NCI-H226 (cell line): ENCODE measurements at regions not wholly inside any gene's neighbourhood (a gene's known extent, or its start where the extent isn't known, plus 50 kb on each side); places are given as distances from the start of the nearest gene placed in this dataset.
"Not testable (repeated sequence)": the region's sequence is repeated elsewhere in the genome, so short reads cannot be mapped to it uniquely, and the experiment has no call there.

Source experiments
- DNase-seq: peaks from one replicate; pipeline ENCODE4 v3.0.0-alpha.2; 2015

DNA sequence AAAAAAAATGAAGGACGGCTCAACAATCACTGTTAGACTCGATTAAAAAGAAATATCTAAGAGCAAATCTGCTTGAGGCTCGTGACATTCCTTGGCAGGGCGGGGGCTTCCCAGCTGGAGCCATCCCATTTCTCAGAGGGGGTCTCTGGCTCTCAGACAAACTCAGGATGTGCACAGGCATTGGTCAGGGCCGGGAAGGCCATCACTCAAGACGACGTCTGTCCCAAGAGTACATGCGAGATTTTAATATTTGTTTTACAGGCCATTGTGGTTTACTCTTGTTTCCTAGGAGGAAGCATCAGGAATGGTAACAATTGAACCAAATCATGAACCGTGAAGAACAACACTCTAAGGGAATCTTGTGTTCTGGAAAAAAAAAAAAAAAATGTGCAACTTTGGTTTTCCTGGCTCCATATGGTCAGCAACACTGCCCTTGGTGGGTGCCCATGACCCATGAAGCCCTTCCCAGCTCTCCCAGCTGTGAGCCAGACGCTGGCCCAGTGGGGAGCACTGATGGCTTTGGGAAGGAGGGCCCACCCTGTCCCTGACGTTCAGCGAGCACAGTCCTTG, 5454.6 kb upstream of the TPTE start:
- not testable (repeated sequence) for DNase-seq

DNA sequence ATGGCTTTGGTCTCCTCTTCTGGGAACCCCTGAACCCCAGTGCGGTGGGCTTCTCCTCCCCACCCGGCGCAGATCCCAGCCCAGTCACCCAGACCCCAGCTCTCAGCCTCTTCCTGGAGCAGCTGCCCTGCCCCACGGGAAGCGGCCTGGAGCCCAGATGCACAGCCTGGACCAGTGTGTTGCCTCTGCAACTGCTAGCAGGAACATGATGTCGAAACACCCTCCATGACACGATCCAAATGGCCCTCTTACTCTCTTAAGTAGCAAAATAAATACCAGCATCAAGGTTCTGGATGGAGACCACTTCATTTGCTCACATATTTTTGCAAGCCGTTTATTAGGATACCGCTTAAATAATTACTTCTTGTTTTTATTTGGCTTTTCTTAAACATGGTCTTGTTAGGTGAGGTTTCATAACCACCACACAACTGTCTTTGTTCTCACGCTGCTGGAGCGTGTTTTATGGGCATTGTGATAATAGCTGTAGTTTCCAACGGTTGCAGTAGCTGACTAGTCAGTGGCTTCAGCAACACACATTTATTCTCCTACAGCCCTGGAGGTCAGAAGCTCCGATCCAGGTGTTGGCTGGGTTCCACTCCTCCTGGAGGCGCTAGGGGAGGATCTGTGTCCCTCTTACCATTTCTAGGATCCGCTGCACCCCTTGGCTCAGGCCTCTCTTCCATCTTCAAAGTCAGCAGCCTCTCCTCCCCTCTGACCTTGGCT, 5453.9 kb upstream of the TPTE start:
- not testable (repeated sequence) for DNase-seq

DNA sequence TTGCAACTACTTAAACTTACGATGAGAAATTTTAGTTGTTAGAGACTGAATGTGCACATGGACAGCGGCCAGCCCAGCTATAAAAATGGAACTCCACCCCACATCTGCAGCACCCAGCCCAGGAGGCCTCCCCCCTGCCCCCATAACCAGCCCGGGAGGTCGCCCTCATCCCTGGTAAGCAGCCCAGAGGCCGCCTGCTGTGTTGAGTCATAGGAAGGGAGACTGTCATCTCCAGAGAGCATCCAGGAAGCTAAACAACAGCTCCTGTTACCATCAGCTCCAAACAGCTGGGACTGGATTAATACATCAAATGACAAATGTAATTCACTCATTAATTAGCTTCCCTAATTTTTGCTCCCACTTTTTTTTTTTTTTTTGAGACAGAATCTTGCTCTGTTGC, 5452.7 kb upstream of the TPTE start:
- DNase-seq, result not testable (repeated sequence)

- not testable (repeated sequence) for DNase-seq
Observed at GRCh38 chr21:5071180-5071579, 5450.2 kb upstream of the TPTE start.

DNA sequence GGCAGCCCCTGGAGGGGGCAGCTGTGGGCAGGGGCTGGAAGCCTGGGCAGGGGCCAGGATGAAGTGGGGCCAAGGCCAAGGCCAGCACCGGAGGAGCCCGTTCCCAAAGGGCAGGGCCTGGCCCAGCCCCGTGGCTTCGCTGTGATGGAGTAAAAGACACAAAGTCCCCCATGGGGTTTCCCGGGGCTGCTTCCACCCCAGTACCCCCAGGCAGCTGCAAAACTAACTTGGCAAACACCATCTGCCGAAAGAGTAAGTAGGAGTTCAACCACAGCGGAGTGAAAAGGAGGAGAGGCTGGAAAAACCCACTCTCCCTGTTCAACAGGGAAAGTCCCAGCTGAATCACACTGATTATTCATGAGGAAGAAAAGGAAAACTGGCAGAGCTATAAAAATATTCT, 5444.5 kb upstream of the TPTE start:
- DNase-seq, result not testable (repeated sequence)

DNA sequence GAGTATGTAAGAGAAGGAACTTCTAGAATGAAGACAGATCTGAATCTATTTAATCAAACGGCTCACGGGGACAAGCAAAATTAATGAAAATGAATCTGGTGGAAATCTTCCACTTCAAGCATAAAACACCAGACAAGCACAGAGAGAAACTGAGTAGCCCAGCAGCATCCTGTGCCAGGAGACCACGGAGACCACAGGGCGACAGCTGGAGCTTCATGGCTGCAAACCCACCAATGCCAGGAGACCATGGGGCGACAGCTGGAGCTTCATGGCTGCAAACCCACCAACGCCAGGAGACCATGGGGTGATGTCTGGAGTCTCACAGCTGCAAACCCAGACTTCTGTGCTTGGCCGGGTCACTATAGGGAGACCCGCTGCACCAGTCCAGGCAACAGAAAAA, 5442.0 kb upstream of the TPTE start:
- DNase-seq, result not testable (repeated sequence)

DNA sequence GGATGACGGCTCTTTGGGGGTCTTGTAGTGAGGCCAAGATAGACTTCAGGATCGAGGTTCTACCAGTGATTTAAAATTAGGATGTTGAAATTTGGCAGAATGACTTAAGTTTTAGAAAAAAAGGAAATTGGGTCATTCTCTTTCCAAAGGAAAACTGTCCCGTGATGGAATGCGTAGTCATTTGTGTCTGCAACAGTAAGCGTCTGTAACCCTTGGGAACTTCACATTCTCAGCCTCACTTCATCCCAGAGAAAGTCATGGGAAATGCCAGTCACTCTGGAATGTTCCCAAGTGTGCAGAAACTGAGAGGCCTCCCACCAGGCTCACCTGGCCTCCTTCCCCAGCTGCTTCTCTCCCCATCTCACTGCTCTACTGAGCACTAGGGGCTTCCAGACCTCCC, 5441.4 kb upstream of the TPTE start:
- not testable (repeated sequence) for DNase-seq

DNA sequence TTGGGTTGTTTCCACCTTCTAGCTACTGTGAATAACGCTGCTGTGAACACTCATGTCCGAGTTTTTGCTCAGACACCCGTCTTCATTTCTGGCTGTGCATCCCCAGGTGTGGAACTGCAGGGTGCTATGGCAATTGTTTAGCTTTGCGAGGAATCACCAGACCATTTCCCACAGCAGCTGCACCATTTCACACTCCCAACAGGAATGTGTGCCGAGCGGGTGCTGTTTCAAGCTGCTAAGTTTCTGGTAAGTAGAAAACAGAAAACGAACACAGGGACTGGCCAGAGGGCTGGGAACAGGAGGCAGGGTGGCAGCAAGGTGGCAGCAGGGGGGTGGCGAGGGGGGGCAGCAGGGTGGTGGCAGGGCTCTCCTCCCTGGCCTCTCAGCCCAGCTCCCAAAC, 5437.1 kb upstream of the TPTE start:
- DNase-seq, result not testable (repeated sequence)

GRCh38 chr21:5085456-5085855, 5435.9 kb upstream of the TPTE start:
- not testable (repeated sequence) for DNase-seq

DNA sequence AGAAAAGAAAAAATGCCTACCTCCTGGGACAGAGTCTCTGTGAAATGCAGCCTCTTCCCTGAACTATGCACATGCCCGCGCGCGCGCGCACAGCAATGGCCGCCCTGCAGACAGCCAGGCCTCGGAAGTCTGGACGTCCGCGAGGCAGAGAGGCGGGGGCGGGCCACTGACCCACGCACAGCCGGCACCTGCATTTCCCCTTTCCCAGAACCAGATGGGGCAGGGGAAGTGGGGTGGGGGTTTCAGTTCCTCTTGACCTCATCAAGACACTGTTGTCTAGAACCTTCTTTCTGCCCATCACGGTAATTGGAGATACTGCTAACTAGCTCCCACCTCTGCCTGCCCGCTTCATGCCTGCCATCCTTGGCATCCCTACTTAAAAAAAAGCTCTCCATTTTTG, 5435.0 kb upstream of the TPTE start:
- DNase-seq, result not testable (repeated sequence)

GRCh38 chr21:5088820-5089219, 5432.6 kb upstream of the TPTE start:
- not testable (repeated sequence) for DNase-seq

- not testable (repeated sequence) for DNase-seq
Observed at GRCh38 chr21:5089399-5090089, 5431.8 kb upstream of the TPTE start.

DNA sequence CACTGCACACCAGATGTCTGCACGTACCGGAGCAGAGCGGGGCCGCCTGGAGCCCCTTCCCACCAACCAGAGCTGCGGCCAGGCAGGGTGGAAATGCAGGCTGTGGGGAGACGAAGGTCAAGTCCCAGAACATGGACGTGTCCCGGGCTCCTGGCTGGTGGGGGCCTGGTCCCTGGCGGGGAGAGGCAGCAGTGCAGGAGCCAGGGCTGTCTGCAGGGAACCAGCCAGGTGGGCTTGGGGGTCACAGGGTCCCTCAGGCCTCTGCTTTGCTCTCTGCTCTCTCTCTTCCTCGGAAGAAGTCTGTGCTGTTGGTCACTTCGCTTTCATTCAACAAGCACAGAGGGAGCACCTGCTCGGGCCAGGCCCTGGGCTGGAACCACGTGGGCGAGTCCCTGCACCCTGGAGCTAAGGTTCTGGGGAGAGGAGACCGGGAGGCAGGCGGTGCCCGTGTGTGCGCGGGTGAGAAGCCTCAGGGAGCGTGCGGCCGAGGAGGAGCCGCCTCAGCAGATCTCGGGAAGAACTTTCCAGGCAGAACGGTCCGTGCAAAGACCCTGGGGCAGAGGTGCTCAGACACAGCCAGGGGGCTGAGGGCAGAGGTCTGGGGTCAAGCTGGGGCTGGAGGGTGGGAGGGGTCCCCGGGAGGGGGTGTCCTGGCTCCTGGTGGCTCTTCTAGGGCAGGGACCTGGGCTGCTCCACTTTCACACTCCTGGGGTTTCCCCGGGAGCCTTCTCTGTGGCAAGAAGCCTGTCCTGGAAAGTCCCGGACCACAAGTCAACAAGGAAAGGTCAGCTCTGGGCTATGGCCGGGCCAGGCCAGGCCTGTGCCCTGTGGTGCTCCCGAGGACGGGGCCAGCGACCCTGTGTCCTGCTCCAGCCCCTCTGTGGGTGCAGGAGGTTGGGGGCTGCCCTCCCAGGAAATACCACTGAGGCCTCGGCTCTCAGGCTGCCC, 5431.0 kb upstream of the TPTE start:
- DNase-seq, result not testable (repeated sequence)

GRCh38 chr21:5091274-5091673, 5430.1 kb upstream of the TPTE start:
- not testable (repeated sequence) for DNase-seq

GRCh38 chr21:5095628-5096027, 5425.8 kb upstream of the TPTE start:
- not testable (repeated sequence) for DNase-seq

GRCh38 chr21:5098010-5098743, 5423.2 kb upstream of the TPTE start:
- not testable (repeated sequence) for DNase-seq

GRCh38 chr21:5100604-5101174, 5420.7 kb upstream of the TPTE start:
- DNase-seq, result not testable (repeated sequence)

DNA sequence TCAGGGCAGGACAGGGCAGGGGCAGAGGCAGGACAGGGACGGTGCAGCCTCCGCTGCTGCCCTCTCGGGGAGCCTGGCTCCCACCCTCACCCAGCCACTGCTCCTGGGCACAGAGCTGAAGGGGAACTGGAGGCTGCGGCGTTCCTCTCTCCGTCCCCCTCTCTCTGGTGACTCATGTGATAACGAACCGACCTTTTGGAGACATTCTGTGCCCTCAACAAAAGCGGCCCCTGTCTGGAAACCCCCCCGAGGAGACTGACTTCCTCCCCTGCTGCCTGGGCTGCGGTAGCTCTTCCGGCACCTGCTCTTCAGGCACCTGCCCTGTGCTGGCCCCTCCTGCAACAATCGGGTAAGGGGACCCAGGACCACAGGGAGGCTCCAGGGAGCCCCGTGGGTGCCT, 5419.6 kb upstream of the TPTE start:
- DNase-seq, result not testable (repeated sequence)

DNA sequence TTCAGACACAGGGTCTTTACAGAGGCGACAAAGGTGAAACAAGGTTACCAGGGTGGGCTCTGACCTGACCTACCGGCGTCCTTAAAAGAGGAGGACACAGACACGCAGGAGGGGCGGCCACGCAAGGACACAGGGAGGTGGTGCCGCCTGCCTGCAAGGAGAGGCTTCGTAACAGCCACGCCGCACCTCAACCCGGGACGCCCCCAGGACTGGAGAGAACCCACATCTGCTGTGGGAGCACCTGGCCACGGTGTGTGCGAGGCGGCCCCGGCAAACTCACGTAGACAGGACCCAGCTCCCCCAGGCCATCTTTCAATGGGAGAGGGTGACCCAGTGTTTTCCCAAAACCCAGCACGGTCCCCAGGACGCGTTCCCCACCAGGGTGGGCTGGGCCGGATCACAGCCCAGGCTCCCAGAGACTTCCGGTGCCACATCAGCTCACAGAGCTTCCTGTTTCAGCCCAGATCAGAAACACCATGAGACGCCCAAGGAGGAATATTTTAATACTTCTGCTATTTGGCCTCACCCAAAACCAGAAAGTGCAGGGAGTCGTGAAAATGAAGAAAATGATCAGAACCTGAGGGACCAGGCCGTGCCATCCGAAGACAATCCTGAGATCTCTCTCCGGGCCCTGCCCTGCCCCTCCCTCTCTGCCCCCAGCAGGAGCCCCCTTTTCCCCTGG, 5417.4 kb upstream of the TPTE start:
- not testable (repeated sequence) for DNase-seq

DNA sequence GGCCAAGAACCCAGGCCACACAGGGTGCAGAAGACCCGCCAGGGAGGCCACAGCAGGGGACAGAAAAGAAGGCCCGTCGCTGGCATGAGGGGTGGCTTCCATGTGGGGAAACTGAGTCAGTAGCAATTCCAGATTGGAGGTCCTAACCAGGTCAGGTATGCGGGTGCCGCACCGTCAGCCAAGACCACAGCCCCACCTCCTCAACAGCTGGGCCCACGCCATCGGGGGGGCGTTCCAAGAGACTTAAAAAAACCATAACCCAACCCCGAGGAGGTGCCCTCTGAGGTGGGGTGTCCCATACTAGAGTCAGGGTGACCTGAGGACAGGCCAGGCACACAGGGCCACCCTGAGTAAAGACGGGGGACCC, 5416.8 kb upstream of the TPTE start:
- DNase-seq, result not testable (repeated sequence)
